ENCODE measurements at regions not wholly inside any gene's neighbourhood (a gene's known extent, or its start where the extent isn't known, plus 50 kb on each side); places are given as distances from the start of the nearest gene placed in this dataset.

GRCh38 chr9:16126042-16126441, 573.2 kb downstream of the CCDC171 start:
- CTCF ChIA-PET, result no interaction called here
- DNase-seq, result no peak
- WGBS (ENCODE audit: low lambda C conversion rate), result 52% methylated on average over 2 of the region's 2 CpGs

More at GRCh38 chr9:16126042-16126441, 573.2 kb downstream of the CCDC171 start:
- H3K4me3 ChIP-seq (ENCODE audit: low read depth in 2 of 2, low read length in 1 of 2), result no peak overlapping the region
- H3K4me1 ChIP-seq (ENCODE audit: control insufficient read depth in 1 of 2, insufficient read depth in 2 of 2, low read depth in 1 of 2, low read length in 1 of 2), result peaks cover under 1 to 6% of the 10 kb centered on the region in 2 experiments; a peak in 1 of 4 replicates
- no peaks in the 10 kb centered on the region for H4K20me1 ChIP-seq (ENCODE audit: insufficient read depth)
- no peak overlapping the region for H2AFZ ChIP-seq (ENCODE audit: low read depth)
- H3K9me3 ChIP-seq, result no peaks in the 10 kb centered on the region
- H3K79me2 ChIP-seq (ENCODE audit: insufficient read depth), result no peaks in the 10 kb centered on the region
- H3F3A ChIP-seq (replicated peaks; ENCODE audit: insufficient read depth), result no peaks in the 10 kb centered on the region
- H3K27me3 ChIP-seq (ENCODE audit: insufficient read depth), result no peaks in the 10 kb centered on the region
- POLR2A ChIA-PET, result no interaction called here
- H3K9me2 ChIP-seq, result no peaks in the 10 kb centered on the region
- H3K36me3 ChIP-seq (replicated peaks in 1 of 2; ENCODE audit: control insufficient read depth in 1 of 2, insufficient read depth in 2 of 2, low read length in 1 of 2), result no peaks in the 10 kb centered on the region
- H3K9ac ChIP-seq, result no peak overlapping the region; the same call in 1 of the 2 replicates
- peak overlapping the region in 1 of 2 experiments; percentile 65; a peak in 2 of 4 replicates for H3K27ac ChIP-seq (ENCODE audit: low read depth in 2 of 2, low read length in 1 of 2)
- TF ChIP-seq TEAD4 (IDR thresholded peaks at IDR 0.05; ENCODE audit: borderline replicate concordance, insufficient read depth) (no peak), MEF2A (IDR thresholded peaks at IDR 0.05; ENCODE audit: borderline replicate concordance, low read depth) (no peak), MAX (IDR thresholded peaks at IDR 0.05; ENCODE audit: low read depth) (no peak), USF1 (IDR thresholded peaks at IDR 0.05; ENCODE audit: borderline replicate concordance, low read depth) (no peak), GABPA (IDR thresholded peaks at IDR 0.05; ENCODE audit: low read depth) (no peak), NRF1 (IDR thresholded peaks at IDR 0.05; ENCODE audit: low read depth, low read length) (no peak), GATA2 (CRISPR knock-in tag; IDR thresholded peaks at IDR 0.05) (no peak), RFX5 (IDR thresholded peaks at IDR 0.05; ENCODE audit: low read length) (peak; percentile 73; the same call in 1 of the 2 replicates), NFIC (IDR thresholded peaks at IDR 0.05; ENCODE audit: borderline replicate concordance) (peak; percentile 17; the same call in 1 of the 2 replicates), EP300 (IDR thresholded peaks at IDR 0.05; ENCODE audit: borderline replicate concordance in 1 of 2, low read depth in 1 of 2, low read length in 1 of 2) (peak in 1 of 2 experiments; percentile 37; a peak in 1 of 4 replicates), REST (IDR thresholded peaks at IDR 0.05; ENCODE audit: low read depth, low read length) (no peak)
- H3K4me2 ChIP-seq, result no peak overlapping the region

Data from SK-N-SH (cell line).